ACC112 (cell line): ENCODE measurements at regions not wholly inside any gene's neighbourhood (a gene's known extent, or its start where the extent isn't known, plus 50 kb on each side); places are given as distances from the start of the nearest gene placed in this dataset.

Experiments used
- H2AFZ ChIP-seq: fragments of 200-600 bp; sonication (generic); one replicate; pipeline ENCODE4 v1.6.0; 2017; ENCODE audit warnings: antibody characterized with exemption, low read length; ENCODE audit not compliant: unreplicated experiment
- H3K27ac ChIP-seq: fragments of 200-600 bp; sonication (generic); 2 replicates; pipeline ENCODE4 v1.5.1; 2014; ENCODE audit warnings: low read depth, mild to moderate bottlenecking, antibody characterized with exemption, low read length, moderate library complexity
- H3K27me3 ChIP-seq: fragments of 200-600 bp; sonication (generic); 2 replicates; pipeline ENCODE4 v1.6.1; 2014; ENCODE audit warnings: mild to moderate bottlenecking, antibody characterized with exemption, low read length, moderate library complexity, mixed read lengths; ENCODE audit not compliant: insufficient read depth
- H3K36me3 ChIP-seq: fragments of 200-600 bp; sonication (generic); 2 replicates; pipeline ENCODE4 v1.6.1; 2016; ENCODE audit warnings: mild to moderate bottlenecking, antibody characterized with exemption, low read length, moderate library complexity, mixed read lengths; ENCODE audit not compliant: insufficient read depth
- H3K4me1 ChIP-seq: fragments of 200-600 bp; sonication (generic); one replicate; pipeline ENCODE4 v1.6.1; 2016; ENCODE audit warnings: low read length, mixed read lengths; ENCODE audit not compliant: insufficient read depth, unreplicated experiment, control insufficient read depth
- H3K4me3 ChIP-seq: fragments of 200-600 bp; sonication (generic); 2 replicates; pipeline ENCODE4 v1.5.1; 2014; ENCODE audit warnings: mild to moderate bottlenecking, low read depth, low read length
- H3K79me2 ChIP-seq: fragments of 200-600 bp; sonication (generic); one replicate; pipeline ENCODE4 v1.6.0; 2016; ENCODE audit warnings: low read length; ENCODE audit not compliant: control insufficient read depth, unreplicated experiment, insufficient read depth

DNA sequence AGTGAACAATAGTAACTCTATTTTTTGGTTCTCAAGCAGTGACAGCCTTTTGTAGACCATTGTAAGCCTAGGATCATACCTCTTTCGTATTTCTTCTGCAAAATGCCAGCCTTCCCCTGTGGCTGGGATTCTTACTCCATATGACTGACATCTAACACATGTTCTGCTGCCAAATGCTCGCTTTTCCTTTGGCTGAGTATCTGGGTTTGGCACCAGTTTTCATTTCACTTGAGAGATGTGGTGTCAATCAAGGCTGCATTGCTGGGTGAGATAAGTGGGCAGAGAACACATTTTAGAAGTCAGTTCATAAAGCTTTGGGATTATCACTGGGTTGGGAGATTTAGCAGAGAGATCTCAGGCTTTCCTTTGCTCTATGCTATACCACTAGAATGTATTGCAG, 514.7 kb upstream of the SGO1 start:
- H3K36me3 ChIP-seq = no peaks in the 10 kb centered on the region
- no peaks in the 10 kb centered on the region for H3K79me2 ChIP-seq
- H3K4me3 ChIP-seq = no peak overlapping the region
- no peak overlapping the region for H3K27ac ChIP-seq
- H2AFZ ChIP-seq = no peak overlapping the region
- H3K4me1 ChIP-seq = no peaks in the 10 kb centered on the region
- H3K27me3 ChIP-seq = no peaks in the 10 kb centered on the region

DNA sequence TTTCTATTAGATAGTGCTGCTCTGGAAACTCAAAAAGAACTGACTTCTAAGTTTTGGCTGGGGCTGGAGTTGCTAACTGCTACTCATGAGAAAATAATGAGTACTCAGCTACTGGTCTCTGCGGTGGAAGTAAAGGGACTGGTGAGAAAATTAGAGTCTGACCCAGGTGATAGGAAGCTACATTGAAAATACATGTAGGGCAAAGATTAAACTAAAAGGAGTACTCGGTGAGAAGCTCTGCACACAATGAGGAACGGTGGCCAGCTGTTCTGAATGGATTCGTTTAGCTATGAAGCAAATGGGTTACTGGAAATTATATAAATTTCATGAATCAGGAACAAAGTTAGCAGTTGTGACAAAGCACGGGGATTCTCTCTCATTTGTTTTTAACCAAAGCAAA, 512.9 kb upstream of the SGO1 start:
- Histone ChIP-seq H3K27ac (no peak overlapping the region), H3K4me1 (no peaks in the 10 kb centered on the region)

GRCh38 chr3:20696388-20697150, 510.6 kb upstream of the SGO1 start:
- Histone ChIP-seq H3K79me2 (no peaks in the 10 kb centered on the region), H3K27ac (no peak overlapping the region), H2AFZ (no peak overlapping the region), H3K4me3 (no peak overlapping the region), H3K27me3 (no peaks in the 10 kb centered on the region), H3K4me1 (no peaks in the 10 kb centered on the region), H3K36me3 (no peaks in the 10 kb centered on the region)

More for the DNA sequence above, 512.9 kb upstream of the SGO1 start:
- no peak overlapping the region for H3K4me3 ChIP-seq
- H2AFZ ChIP-seq = no peak overlapping the region
- H3K27me3 ChIP-seq = no peaks in the 10 kb centered on the region
- H3K79me2 ChIP-seq = no peaks in the 10 kb centered on the region
- H3K36me3 ChIP-seq = no peaks in the 10 kb centered on the region

DNA sequence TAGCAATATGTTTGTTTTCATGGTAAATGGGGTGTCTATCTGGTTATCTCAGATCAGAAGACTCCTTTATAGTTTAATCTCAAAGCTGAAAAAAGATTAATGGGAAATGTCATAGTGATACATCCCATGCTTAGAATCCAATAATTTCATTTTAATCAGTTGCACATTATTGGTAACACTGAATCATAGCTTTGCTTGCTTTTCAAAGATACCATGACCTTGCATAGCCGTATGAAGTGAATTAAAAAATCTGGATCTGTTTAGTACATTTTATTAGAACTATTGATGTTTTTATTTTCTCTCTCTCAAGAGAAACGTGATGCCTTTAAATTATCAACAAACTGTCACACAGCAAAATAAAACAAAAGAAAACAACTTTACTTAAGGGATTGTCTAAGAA, 506.7 kb upstream of the SGO1 start:
- H3K27me3 ChIP-seq = no peaks in the 10 kb centered on the region
- no peak overlapping the region for H3K27ac ChIP-seq
- H2AFZ ChIP-seq = no peak overlapping the region
- H3K36me3 ChIP-seq = no peaks in the 10 kb centered on the region
- no peaks in the 10 kb centered on the region for H3K4me1 ChIP-seq
- no peak overlapping the region for H3K4me3 ChIP-seq
- H3K79me2 ChIP-seq = no peaks in the 10 kb centered on the region

DNA sequence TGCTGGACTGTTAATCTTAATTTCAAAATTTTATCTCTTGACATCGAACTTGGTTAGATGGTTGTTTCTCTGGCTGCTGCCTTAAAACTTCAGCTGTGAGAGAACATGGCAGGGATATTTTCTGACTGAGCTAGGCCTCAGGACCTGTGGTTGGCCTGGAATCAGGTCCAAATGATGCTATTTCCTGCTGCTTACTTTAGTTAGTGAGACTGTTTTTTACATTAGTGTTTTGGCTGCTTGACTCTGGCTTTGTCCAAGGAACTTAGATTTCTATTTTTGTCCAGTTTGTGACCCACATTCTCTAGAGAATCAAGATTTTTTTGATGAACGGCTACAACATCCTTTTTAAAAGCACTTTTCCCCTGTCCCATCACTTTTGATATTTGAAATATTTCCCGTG, 497.9 kb upstream of the SGO1 start:
- Histone ChIP-seq H3K36me3 (no peaks in the 10 kb centered on the region), H3K27me3 (no peaks in the 10 kb centered on the region), H3K4me3 (no peak overlapping the region), H3K27ac (no peak overlapping the region), H3K79me2 (no peaks in the 10 kb centered on the region), H2AFZ (peak overlapping the region; percentile 80), H3K4me1 (peaks cover 5% of the 10 kb centered on the region)

DNA sequence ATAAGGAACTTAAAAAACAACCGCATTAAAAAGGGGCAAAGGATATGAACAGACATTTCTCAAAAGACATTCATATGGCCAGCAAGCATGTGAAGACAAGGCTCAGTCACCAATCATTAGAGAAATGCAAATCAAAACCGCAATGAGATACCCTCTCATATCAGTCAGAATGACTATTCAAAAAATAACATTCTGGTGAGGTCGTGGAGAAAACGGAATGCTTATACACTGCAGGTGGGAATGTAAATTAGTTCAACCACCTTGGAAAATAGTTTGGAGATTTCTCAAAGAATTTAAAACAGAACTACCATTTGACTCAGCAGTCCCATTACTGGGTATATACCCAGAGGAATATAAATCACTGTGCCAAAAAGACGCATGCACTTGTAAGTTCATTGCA, 496.6 kb upstream of the SGO1 start:
- Histone ChIP-seq H3K27me3 (no peaks in the 10 kb centered on the region), H2AFZ (no peak overlapping the region), H3K27ac (no peak overlapping the region)

GRCh38 chr3:20680990-20681628, 495.1 kb upstream of the SGO1 start:
- H3K27ac ChIP-seq = no peak overlapping the region
- H3K79me2 ChIP-seq = no peaks in the 10 kb centered on the region
- H2AFZ ChIP-seq = no peak overlapping the region
- H3K27me3 ChIP-seq = no peaks in the 10 kb centered on the region
- H3K4me3 ChIP-seq = no peak overlapping the region
- H3K4me1 ChIP-seq = peaks cover 5% of the 10 kb centered on the region
- no peaks in the 10 kb centered on the region for H3K36me3 ChIP-seq

More for the DNA sequence above, 496.6 kb upstream of the SGO1 start:
- Histone ChIP-seq H3K4me1 (peaks cover 5% of the 10 kb centered on the region), H3K79me2 (no peaks in the 10 kb centered on the region), H3K4me3 (no peak overlapping the region), H3K36me3 (no peaks in the 10 kb centered on the region)

GRCh38 chr3:20673866-20674265, 487.9 kb upstream of the SGO1 start:
- H3K27me3 ChIP-seq = no peaks in the 10 kb centered on the region

GRCh38 chr3:20669675-20670074, 483.7 kb upstream of the SGO1 start:
- Histone ChIP-seq H3K27me3 (no peaks in the 10 kb centered on the region), H2AFZ (no peak overlapping the region), H3K4me3 (no peak overlapping the region), H3K79me2 (no peaks in the 10 kb centered on the region), H3K4me1 (no peaks in the 10 kb centered on the region), H3K36me3 (no peaks in the 10 kb centered on the region), H3K27ac (no peak overlapping the region)

More at GRCh38 chr3:20673866-20674265, 487.9 kb upstream of the SGO1 start:
- no peaks in the 10 kb centered on the region for H3K36me3 ChIP-seq
- no peak overlapping the region for H3K27ac ChIP-seq
- no peak overlapping the region for H2AFZ ChIP-seq
- no peaks in the 10 kb centered on the region for H3K4me1 ChIP-seq
- H3K4me3 ChIP-seq = no peak overlapping the region
- no peaks in the 10 kb centered on the region for H3K79me2 ChIP-seq

DNA sequence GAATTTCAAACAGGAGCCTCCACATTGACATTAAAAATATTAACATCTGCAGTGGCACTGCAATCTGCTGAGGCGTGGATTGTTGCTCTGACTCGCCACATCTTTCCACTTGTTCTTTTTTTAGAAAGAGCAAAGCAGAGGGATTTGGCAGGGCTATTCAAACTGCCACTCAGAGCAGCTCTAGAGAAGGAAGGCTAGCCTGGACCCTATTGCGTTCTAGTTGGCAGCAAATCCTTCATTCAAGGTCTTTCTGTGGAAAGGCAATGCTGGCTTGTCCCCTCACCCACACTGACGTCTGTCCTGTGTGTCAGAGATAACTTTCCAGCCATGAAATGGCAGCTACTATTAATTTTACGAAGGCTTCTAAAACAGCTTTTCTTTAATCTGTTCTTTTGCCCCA, 483.2 kb upstream of the SGO1 start:
- H3K79me2 ChIP-seq = no peaks in the 10 kb centered on the region
- no peaks in the 10 kb centered on the region for H3K36me3 ChIP-seq
- H3K4me3 ChIP-seq = no peak overlapping the region
- H2AFZ ChIP-seq = no peak overlapping the region
- H3K27ac ChIP-seq = no peak overlapping the region
- H3K4me1 ChIP-seq = no peaks in the 10 kb centered on the region
- H3K27me3 ChIP-seq = no peaks in the 10 kb centered on the region

- Histone ChIP-seq H3K36me3 (no peaks in the 10 kb centered on the region), H3K27me3 (no peaks in the 10 kb centered on the region), H2AFZ (no peak overlapping the region), H3K4me3 (no peak overlapping the region), H3K79me2 (no peaks in the 10 kb centered on the region), H3K27ac (no peak overlapping the region), H3K4me1 (no peaks in the 10 kb centered on the region)
These were observed 482.4 kb upstream of the SGO1 start for GRCh38 chr3:20668411-20668810.
